ENCODE measurements at regions not wholly inside any gene's neighbourhood (a gene's known extent, or its start where the extent isn't known, plus 50 kb on each side); places are given as distances from the start of the nearest gene placed in this dataset.
"Not testable (repeated sequence)": the region's sequence is repeated elsewhere in the genome, so short reads cannot be mapped to it uniquely, and the experiment has no call there.

- Histone ChIP-seq H3K36me3 (no peaks in the 10 kb centered on the region), H3K27ac (no peak overlapping the region), H3K27me3 (no peaks in the 10 kb centered on the region), H3K9me3 (replicated peaks) (no peaks in the 10 kb centered on the region), H3K4me1 (no peaks in the 10 kb centered on the region), H3K4me3 (no peak overlapping the region)
- DNase-seq = no peak
Observed at GRCh38 chr14:82636426-82636825, 1102.8 kb upstream of the SEL1L start.

- Histone ChIP-seq H3K27ac (no peak overlapping the region), H3K36me3 (no peaks in the 10 kb centered on the region), H3K4me3 (no peak overlapping the region), H3K27me3 (no peaks in the 10 kb centered on the region), H3K9me3 (replicated peaks) (no peaks in the 10 kb centered on the region), H3K4me1 (no peaks in the 10 kb centered on the region)
- no peak for DNase-seq
Observed at GRCh38 chr14:82641050-82641540, 1107.4 kb upstream of the SEL1L start.

GRCh38 chr14:82642425-82642824 lies 1108.8 kb upstream of the SEL1L start:
- H3K36me3 ChIP-seq = no peaks in the 10 kb centered on the region
- H3K9me3 ChIP-seq (replicated peaks) = no peaks in the 10 kb centered on the region
- no peak overlapping the region for H3K4me3 ChIP-seq
- no peaks in the 10 kb centered on the region for H3K27me3 ChIP-seq
- H3K27ac ChIP-seq = no peak overlapping the region
- no peak for DNase-seq
- H3K4me1 ChIP-seq = no peaks in the 10 kb centered on the region

GRCh38 chr14:82647088-82647810 lies 1113.6 kb upstream of the SEL1L start:
- H3K4me3 ChIP-seq = no peak overlapping the region
- no peaks in the 10 kb centered on the region for H3K4me1 ChIP-seq
- H3K9me3 ChIP-seq (replicated peaks) = no peaks in the 10 kb centered on the region
- DNase-seq = no peak
- H3K27ac ChIP-seq = no peak overlapping the region
- no peaks in the 10 kb centered on the region for H3K36me3 ChIP-seq
- H3K27me3 ChIP-seq = no peaks in the 10 kb centered on the region

GRCh38 chr14:82655770-82656169 lies 1122.1 kb upstream of the SEL1L start:
- H3K36me3 ChIP-seq = no peaks in the 10 kb centered on the region
- DNase-seq = peak; percentile 29 to 42
- peaks cover 23% of the 10 kb centered on the region for H3K4me1 ChIP-seq
- H3K9me3 ChIP-seq (replicated peaks) = no peaks in the 10 kb centered on the region
- peak overlapping the region; percentile 83 for H3K27ac ChIP-seq
- H3K27me3 ChIP-seq = no peaks in the 10 kb centered on the region
- no peak overlapping the region for H3K4me3 ChIP-seq

- Histone ChIP-seq H3K27ac (peak overlapping the region; percentile 83), H3K9me3 (replicated peaks) (no peaks in the 10 kb centered on the region), H3K4me3 (peak overlapping the region; percentile 26), H3K4me1 (peaks cover 23% of the 10 kb centered on the region), H3K36me3 (no peaks in the 10 kb centered on the region), H3K27me3 (no peaks in the 10 kb centered on the region)
- DNase-seq = peak; percentile 61 to 86
Observed at GRCh38 chr14:82657186-82657675, 1123.6 kb upstream of the SEL1L start.

GRCh38 chr14:82661258-82661657 lies 1127.6 kb upstream of the SEL1L start:
- Histone ChIP-seq H3K4me3 (no peak overlapping the region), H3K27ac (no peak overlapping the region), H3K9me3 (replicated peaks) (no peaks in the 10 kb centered on the region), H3K36me3 (no peaks in the 10 kb centered on the region), H3K27me3 (no peaks in the 10 kb centered on the region), H3K4me1 (peaks cover 17% of the 10 kb centered on the region)
- no peak for DNase-seq

GRCh38 chr14:82667006-82667405 lies 1133.4 kb upstream of the SEL1L start:
- Histone ChIP-seq H3K4me1 (peaks cover 3% of the 10 kb centered on the region; the same call in 1 of the 2 replicates), H3K27me3 (no peaks in the 10 kb centered on the region), H3K27ac (no peak overlapping the region), H3K9me3 (replicated peaks) (no peaks in the 10 kb centered on the region), H3K4me3 (no peak overlapping the region), H3K36me3 (no peaks in the 10 kb centered on the region)
- DNase-seq = no peak

- Histone ChIP-seq H3K27ac (no peak overlapping the region), H3K9me3 (replicated peaks) (no peaks in the 10 kb centered on the region), H3K4me1 (peaks cover 3% of the 10 kb centered on the region; the same call in 1 of the 2 replicates), H3K36me3 (no peaks in the 10 kb centered on the region), H3K27me3 (no peaks in the 10 kb centered on the region), H3K4me3 (no peak overlapping the region)
- DNase-seq = no peak
Observed at GRCh38 chr14:82667501-82667900, 1133.8 kb upstream of the SEL1L start.

- no peak for DNase-seq
- H3K27ac ChIP-seq = no peak overlapping the region
Observed at GRCh38 chr14:82676403-82676802, 1142.8 kb upstream of the SEL1L start.

GRCh38 chr14:82689948-82690347 lies 1156.3 kb upstream of the SEL1L start:
- no peak overlapping the region for H3K4me3 ChIP-seq
- no peaks in the 10 kb centered on the region for H3K36me3 ChIP-seq
- H3K4me1 ChIP-seq = no peaks in the 10 kb centered on the region
- no peaks in the 10 kb centered on the region for H3K9me3 ChIP-seq (replicated peaks)
- H3K27ac ChIP-seq = no peak overlapping the region
- DNase-seq = no peak
- H3K27me3 ChIP-seq = no peaks in the 10 kb centered on the region

More at GRCh38 chr14:82676403-82676802, 1142.8 kb upstream of the SEL1L start:
- Histone ChIP-seq H3K4me3 (no peak overlapping the region), H3K27me3 (no peaks in the 10 kb centered on the region), H3K4me1 (no peaks in the 10 kb centered on the region), H3K36me3 (no peaks in the 10 kb centered on the region), H3K9me3 (replicated peaks) (no peaks in the 10 kb centered on the region)

- not testable (repeated sequence) for H3K9me3 ChIP-seq (replicated peaks); H3K27me3 ChIP-seq; DNase-seq; H3K27ac ChIP-seq; H3K36me3 ChIP-seq; H3K4me1 ChIP-seq; H3K4me3 ChIP-seq
Observed at GRCh38 chr14:82691191-82691590, 1157.5 kb upstream of the SEL1L start.

GRCh38 chr14:82694820-82695219 lies 1161.2 kb upstream of the SEL1L start:
- H3K9me3 ChIP-seq (replicated peaks) = no peaks in the 10 kb centered on the region
- H3K4me3 ChIP-seq = no peak overlapping the region
- no peak for DNase-seq
- peaks cover 3% of the 10 kb centered on the region; the same call in 1 of the 2 replicates for H3K4me1 ChIP-seq
- no peaks in the 10 kb centered on the region for H3K36me3 ChIP-seq
- no peak overlapping the region for H3K27ac ChIP-seq
- H3K27me3 ChIP-seq = no peaks in the 10 kb centered on the region

- no peak overlapping the region for H3K27ac ChIP-seq
Observed at GRCh38 chr14:82704218-82704617, 1170.6 kb upstream of the SEL1L start.

GRCh38 chr14:82710267-82710841 lies 1176.7 kb upstream of the SEL1L start:
- 0 out of 2 replicates have a peak, but pooled peaks cover 2% of the 10 kb centered on the region for H3K4me1 ChIP-seq
- no peak overlapping the region for H3K27ac ChIP-seq
- H3K36me3 ChIP-seq = no peaks in the 10 kb centered on the region
- H3K4me3 ChIP-seq = no peak overlapping the region
- peak; percentile 61 to 78 for DNase-seq
- H3K27me3 ChIP-seq = no peaks in the 10 kb centered on the region
- H3K9me3 ChIP-seq (replicated peaks) = 0 out of 2 replicates have a peak, but pooled peaks cover 3% of the 10 kb centered on the region

More at GRCh38 chr14:82704218-82704617, 1170.6 kb upstream of the SEL1L start:
- no peaks in the 10 kb centered on the region for H3K36me3 ChIP-seq
- no peak overlapping the region for H3K4me3 ChIP-seq
- DNase-seq = no peak
- H3K4me1 ChIP-seq = 0 out of 2 replicates have a peak, but pooled peaks cover 2% of the 10 kb centered on the region
- H3K27me3 ChIP-seq = no peaks in the 10 kb centered on the region
- H3K9me3 ChIP-seq (replicated peaks) = 0 out of 2 replicates have a peak, but pooled peaks cover under 1% of the 10 kb centered on the region
